ENCODE measurements at regions not wholly inside any gene's neighbourhood (a gene's known extent, or its start where the extent isn't known, plus 50 kb on each side); places are given as distances from the start of the nearest gene placed in this dataset.

- no peaks in the 10 kb centered on the region for H3K27me3 ChIP-seq
- H3K4me3 ChIP-seq: no peak overlapping the region
- no peaks in the 10 kb centered on the region for H3K36me3 ChIP-seq
- H3K9me3 ChIP-seq: no peaks in the 10 kb centered on the region
- no peak for TF ChIP-seq CTCF (IDR thresholded peaks at IDR 0.05)
- no peak for DNase-seq (ENCODE audit: low spot score in 2 of 2)
- intact Hi-C loops (cut with DNase I): no loop called here
- no peaks in the 10 kb centered on the region for H3K4me1 ChIP-seq
- H3K27ac ChIP-seq: no peak overlapping the region
Measured at GRCh38 chr6:90463359-90463758, 123.5 kb downstream of the MAP3K7 start.

- intact Hi-C loops (cut with DNase I): no loop called here
- Histone ChIP-seq H3K27ac (no peak overlapping the region), H3K4me1 (no peaks in the 10 kb centered on the region), H3K27me3 (no peaks in the 10 kb centered on the region), H3K4me3 (no peak overlapping the region), H3K9me3 (no peaks in the 10 kb centered on the region), H3K36me3 (no peaks in the 10 kb centered on the region)
- no peak for DNase-seq (ENCODE audit: low spot score in 2 of 2)
- TF ChIP-seq CTCF (IDR thresholded peaks at IDR 0.05): no peak
Measured at GRCh38 chr6:90462102-90462501, 124.8 kb downstream of the MAP3K7 start.

- Histone ChIP-seq H3K9me3 (no peaks in the 10 kb centered on the region), H3K27me3 (no peaks in the 10 kb centered on the region), H3K4me1 (no peaks in the 10 kb centered on the region), H3K4me3 (no peak overlapping the region), H3K27ac (no peak overlapping the region), H3K36me3 (no peaks in the 10 kb centered on the region)
- DNase-seq (ENCODE audit: low spot score in 2 of 2): no peak
- intact Hi-C loops (cut with DNase I): no loop called here
- TF ChIP-seq CTCF (IDR thresholded peaks at IDR 0.05): no peak
Measured at GRCh38 chr6:90461383-90461782, 125.5 kb downstream of the MAP3K7 start.

GRCh38 chr6:90460051-90460450 is 126.8 kb downstream of the MAP3K7 start:
- H3K4me1 ChIP-seq: no peaks in the 10 kb centered on the region
- H3K36me3 ChIP-seq: no peaks in the 10 kb centered on the region
- no peak overlapping the region for H3K4me3 ChIP-seq
- no peak for TF ChIP-seq CTCF (IDR thresholded peaks at IDR 0.05)
- H3K27me3 ChIP-seq: no peaks in the 10 kb centered on the region
- no peaks in the 10 kb centered on the region for H3K9me3 ChIP-seq
- intact Hi-C loops (cut with DNase I): no loop called here
- no peak for DNase-seq (ENCODE audit: low spot score in 2 of 2)
- H3K27ac ChIP-seq: no peak overlapping the region

- no peaks in the 10 kb centered on the region for H3K9me3 ChIP-seq
- intact Hi-C loops (cut with DNase I): no loop called here
- no peak overlapping the region for H3K27ac ChIP-seq
- no peak for TF ChIP-seq CTCF (IDR thresholded peaks at IDR 0.05)
- no peak overlapping the region for H3K4me3 ChIP-seq
- DNase-seq (ENCODE audit: low spot score in 2 of 2): no peak
- no peaks in the 10 kb centered on the region for H3K36me3 ChIP-seq
- H3K4me1 ChIP-seq: no peaks in the 10 kb centered on the region
- no peaks in the 10 kb centered on the region for H3K27me3 ChIP-seq
Measured at GRCh38 chr6:90459225-90459758, 127.6 kb downstream of the MAP3K7 start.
